DND-41 (cell line): ENCODE measurements at regions not wholly inside any gene's neighbourhood (a gene's known extent, or its start where the extent isn't known, plus 50 kb on each side); places are given as distances from the start of the nearest gene placed in this dataset.

Experiments
- ATAC-seq: fragments of 200-7000 bp; cut with Tn5 transposase; 3 replicates; pipeline ENCODE4 v1.9.1; 2021; ENCODE audit warnings: low read depth; ENCODE audit not compliant: insufficient read depth
- DNase-seq: peaks from one replicate; pipeline ENCODE4 v3.0.0-alpha.2; 2020
- H2AFZ ChIP-seq: 2 replicates; pipeline ENCODE4 v1.6.0; 2012; ENCODE audit warnings: low read depth, low read length
- H3K27ac ChIP-seq: 2 replicates; pipeline ENCODE4 v1.5.1; 2012; ENCODE audit warnings: low read length, inconsistent platforms
- H3K27me3 ChIP-seq: fragments of 200-600 bp; sonication (generic); 2 replicates; pipeline ENCODE4 v1.6.0; 2012; ENCODE audit warnings: low read length, mild to moderate bottlenecking, inconsistent platforms; ENCODE audit not compliant: insufficient read depth, poor library complexity
- H3K36me3 ChIP-seq: 2 replicates; pipeline ENCODE4 v1.5.1; 2012; ENCODE audit warnings: low read length, inconsistent platforms; ENCODE audit not compliant: insufficient read depth
- H3K4me1 ChIP-seq: 2 replicates; pipeline ENCODE4 v1.5.1; 2012; ENCODE audit warnings: mild to moderate bottlenecking, low read length; ENCODE audit not compliant: insufficient read depth
- H3K4me2 ChIP-seq: 2 replicates; pipeline ENCODE4 v1.6.0; 2012; ENCODE audit warnings: mild to moderate bottlenecking, moderate library complexity, low read length, inconsistent platforms; ENCODE audit not compliant: insufficient read depth
- H3K4me3 ChIP-seq, 2 experiments: fragments of 200-600 bp in 1 of 2; shearing (Covaris generic) in 1 of 2; 2 replicates each; pipeline ENCODE4 v1.5.1; 2012 to 2016; ENCODE audit warnings: inconsistent platforms in 2 of 2, low read length in 2 of 2, mild to moderate bottlenecking in 2 of 2, low read depth in 1 of 2, moderate library complexity in 1 of 2
- H3K79me2 ChIP-seq: 2 replicates; pipeline ENCODE4 v1.6.0; 2012; ENCODE audit warnings: low read length, inconsistent platforms; ENCODE audit not compliant: insufficient read depth
- H3K9ac ChIP-seq: 2 replicates; pipeline ENCODE4 v1.6.0; 2012; ENCODE audit warnings: low read depth, mild to moderate bottlenecking, inconsistent platforms, low read length, moderate library complexity
- H3K9me3 ChIP-seq: 2 replicates; pipeline ENCODE4 v1.5.1; 2012; ENCODE audit warnings: low read length, moderate library complexity, mild to moderate bottlenecking, inconsistent platforms; ENCODE audit not compliant: insufficient read depth, severe bottlenecking
- H4K20me1 ChIP-seq: 2 replicates; pipeline ENCODE4 v1.6.0; 2012; ENCODE audit warnings: low read length; ENCODE audit not compliant: insufficient read depth
- CTCF ChIP-seq: IDR thresholded peaks from 2 replicates; pipeline ENCODE4 v1.5.1; 2012; ENCODE audit warnings: borderline replicate concordance, low read length, moderate library complexity, mild to moderate bottlenecking; ENCODE audit not compliant: poor library complexity, severe bottlenecking; ENCODE audit errors: extremely low read depth
- EZH2 ChIP-seq: IDR thresholded peaks from 3 replicates; pipeline ENCODE4 v1.6.1; 2012; ENCODE audit warnings: borderline replicate concordance, low read depth, mild to moderate bottlenecking, moderate library complexity, low read length, inconsistent platforms; ENCODE audit not compliant: severe bottlenecking

- no peak for DNase-seq
These were observed 64.7 kb upstream of the AMPD3 start for GRCh38 chr11:10390375-10390774.

GRCh38 chr11:10392095-10393079 lies 62.7 kb upstream of the AMPD3 start:
- H3K79me2 ChIP-seq, result no peaks in the 10 kb centered on the region
- H3K27me3 ChIP-seq, result peaks cover 13% of the 10 kb centered on the region
- no peaks in the 10 kb centered on the region for H3K36me3 ChIP-seq
- no peak overlapping the region for H2AFZ ChIP-seq
- no peak overlapping the region for H3K4me3 ChIP-seq
- H4K20me1 ChIP-seq, result no peaks in the 10 kb centered on the region
- TF ChIP-seq EZH2 (no peak), CTCF (no peak)
- no peak overlapping the region for H3K27ac ChIP-seq
- no peaks in the 10 kb centered on the region for H3K9me3 ChIP-seq
- H3K4me2 ChIP-seq, result no peak overlapping the region
- ATAC-seq (no peak), DNase-seq (no peak)
- H3K9ac ChIP-seq, result no peak overlapping the region
- H3K4me1 ChIP-seq, result no peaks in the 10 kb centered on the region

More at GRCh38 chr11:10390375-10390774, 64.7 kb upstream of the AMPD3 start:
- Histone ChIP-seq H3K79me2 (no peaks in the 10 kb centered on the region), H3K9ac (no peak overlapping the region), H3K4me1 (no peaks in the 10 kb centered on the region), H2AFZ (no peak overlapping the region), H3K36me3 (no peaks in the 10 kb centered on the region), H3K9me3 (no peaks in the 10 kb centered on the region), H3K27ac (no peak overlapping the region), H3K27me3 (no peaks in the 10 kb centered on the region), H4K20me1 (no peaks in the 10 kb centered on the region), H3K4me3 (no peak overlapping the region), H3K4me2 (no peak overlapping the region)
- no peak for TF ChIP-seq CTCF
- no peak for TF ChIP-seq EZH2
- ATAC-seq, result no peak

GRCh38 chr11:10394229-10395101 lies 60.6 kb upstream of the AMPD3 start:
- Histone ChIP-seq H3K9ac (no peak overlapping the region), H3K4me2 (no peak overlapping the region), H3K27ac (no peak overlapping the region), H3K27me3 (peaks cover 17% of the 10 kb centered on the region), H2AFZ (no peak overlapping the region), H3K79me2 (no peaks in the 10 kb centered on the region), H4K20me1 (no peaks in the 10 kb centered on the region), H3K4me3 (no peak overlapping the region), H3K9me3 (no peaks in the 10 kb centered on the region), H3K36me3 (no peaks in the 10 kb centered on the region), H3K4me1 (no peaks in the 10 kb centered on the region)
- no peak for ATAC-seq
- DNase-seq, result no peak
- TF ChIP-seq EZH2 (no peak), CTCF (no peak)
